H9 (cell line): ENCODE measurements at regions not wholly inside any gene's neighbourhood (a gene's known extent, or its start where the extent isn't known, plus 50 kb on each side); places are given as distances from the start of the nearest gene placed in this dataset.
"Not testable (repeated sequence)": the region's sequence is repeated elsewhere in the genome, so short reads cannot be mapped to it uniquely, and the experiment has no call there.

Source experiments
- DNase-seq: peaks from one replicate; pipeline ENCODE4 v3.0.0-alpha.2; 2017
- H2AFZ ChIP-seq: one replicate; pipeline ENCODE4 v1.6.1; 2013; ENCODE audit warnings: mild to moderate bottlenecking, low read length, control low read depth, moderate library complexity
- H2AK5ac ChIP-seq: 2 replicates; pipeline ENCODE4 v1.6.1; 2013; ENCODE audit warnings: low read length, control low read depth, mixed read lengths; ENCODE audit not compliant: insufficient read length
- H2BK120ac ChIP-seq: one replicate; pipeline ENCODE4 v1.6.1; 2013; ENCODE audit warnings: low read depth, mild to moderate bottlenecking, low read length, control low read depth, inconsistent platforms; ENCODE audit not compliant: poor library complexity, severe bottlenecking
- H2BK12ac ChIP-seq: 2 replicates; pipeline ENCODE4 v1.6.1; 2013; ENCODE audit warnings: low read length, control low read depth, mixed read lengths, low read depth; ENCODE audit not compliant: insufficient read length
- H2BK15ac ChIP-seq: 2 replicates; pipeline ENCODE4 v1.6.1; 2013; ENCODE audit warnings: low read depth, low read length, control low read depth
- H2BK20ac ChIP-seq: one replicate; pipeline ENCODE4 v1.6.1; 2013; ENCODE audit warnings: low read depth, mild to moderate bottlenecking, low read length, control low read depth, inconsistent platforms; ENCODE audit not compliant: poor library complexity, severe bottlenecking
- H2BK5ac ChIP-seq: 2 replicates; pipeline ENCODE4 v1.6.1; 2013; ENCODE audit warnings: low read length, control low read depth, mixed read lengths; ENCODE audit not compliant: insufficient read length
- H3K14ac ChIP-seq: 2 replicates; pipeline ENCODE4 v1.6.1; 2013; ENCODE audit warnings: low read length, control low read depth; ENCODE audit not compliant: insufficient read depth
- H3K18ac ChIP-seq: 2 replicates; pipeline ENCODE4 v1.6.1; 2013; ENCODE audit warnings: low read depth, mild to moderate bottlenecking, mixed read lengths, low read length, control low read depth; ENCODE audit not compliant: insufficient read length
- H3K23ac ChIP-seq: 2 replicates; pipeline ENCODE4 v1.6.1; 2013; ENCODE audit warnings: low read length, control low read depth, mixed read lengths, low read depth; ENCODE audit not compliant: insufficient read length
- H3K23me2 ChIP-seq: 2 replicates; pipeline ENCODE4 v1.6.1; 2013; ENCODE audit warnings: low read depth, mild to moderate bottlenecking, mixed read lengths, low read length, control low read depth; ENCODE audit not compliant: insufficient read length, poor library complexity, severe bottlenecking
- H3K27ac ChIP-seq: 2 replicates; pipeline ENCODE4 v1.5.1; 2013; ENCODE audit warnings: low read length, control low read depth, mixed read lengths, low read depth; ENCODE audit not compliant: insufficient read length
- H3K27me3 ChIP-seq: 2 replicates; pipeline ENCODE4 v1.6.1; 2013; ENCODE audit warnings: low read length, control low read depth, inconsistent platforms; ENCODE audit not compliant: insufficient read depth
- H3K4ac ChIP-seq: 2 replicates; pipeline ENCODE4 v1.6.1; 2013; ENCODE audit warnings: low read depth, mild to moderate bottlenecking, control low read depth, inconsistent platforms, low read length, moderate library complexity
- H3K4me1 ChIP-seq: 2 replicates; pipeline ENCODE4 v1.6.1; 2013; ENCODE audit warnings: low read length, control low read depth, inconsistent platforms; ENCODE audit not compliant: insufficient read depth
- H3K4me2 ChIP-seq: 2 replicates; pipeline ENCODE4 v1.6.1; 2013; ENCODE audit warnings: low read length, control low read depth, mixed read lengths; ENCODE audit not compliant: insufficient read length, insufficient read depth
- H3K56ac ChIP-seq: 2 replicates; pipeline ENCODE4 v1.6.1; 2013; ENCODE audit warnings: low read depth, mild to moderate bottlenecking, mixed read lengths, low read length, control low read depth; ENCODE audit not compliant: insufficient read length
- H3K79me1 ChIP-seq: 2 replicates; pipeline ENCODE4 v1.6.1; 2013; ENCODE audit warnings: low read depth, mild to moderate bottlenecking, moderate library complexity, low read length, control low read depth, inconsistent platforms; ENCODE audit not compliant: insufficient read depth, poor library complexity, severe bottlenecking
- H3K79me2 ChIP-seq: 2 replicates; pipeline ENCODE4 v1.6.1; 2013; ENCODE audit warnings: low read length, control low read depth, inconsistent platforms; ENCODE audit not compliant: insufficient read depth
- H3K9ac ChIP-seq: 2 replicates; pipeline ENCODE4 v1.6.1; 2013; ENCODE audit warnings: low read length, control low read depth, mixed read lengths; ENCODE audit not compliant: insufficient read length; ENCODE audit errors: extremely low read depth
- H3K9me3 ChIP-seq: one replicate; pipeline ENCODE4 v1.6.1; 2013; ENCODE audit warnings: low read depth, low read length, inconsistent platforms; ENCODE audit not compliant: control insufficient read depth
- H3T11ph ChIP-seq: one replicate; pipeline ENCODE4 v1.6.1; 2013; ENCODE audit warnings: mild to moderate bottlenecking, low read length, control low read depth, inconsistent platforms
- H4K20me1 ChIP-seq: one replicate; pipeline ENCODE4 v1.6.1; 2013; ENCODE audit not compliant: control insufficient read depth, insufficient read length, insufficient read depth
- H4K5ac ChIP-seq: 2 replicates; pipeline ENCODE4 v1.6.1; 2013; ENCODE audit warnings: low read depth, mild to moderate bottlenecking, mixed read lengths, low read length, control low read depth; ENCODE audit not compliant: insufficient read length
- H4K8ac ChIP-seq: replicated peaks from 2 replicates; pipeline ENCODE4 v1.6.1; 2013; ENCODE audit warnings: low read length, control low read depth, mixed read lengths, low read depth; ENCODE audit not compliant: insufficient read length
- H4K91ac ChIP-seq: 2 replicates; pipeline ENCODE4 v1.6.1; 2013; ENCODE audit warnings: low read depth, mild to moderate bottlenecking, moderate library complexity, mixed read lengths, low read length, control low read depth; ENCODE audit not compliant: insufficient read length
- H3K27ac Mint-ChIP-seq, 3 experiments: 2 replicates in 2 of 3; 3 replicates in 1 of 3; pipeline ENCODE4 v1.8.0; 2020 to 2021; ENCODE audit warnings: mixed read lengths in 3 of 3, mild to moderate bottlenecking in 1 of 3, moderate library complexity in 1 of 3
- H3K27me3 Mint-ChIP-seq: 2 replicates; pipeline ENCODE4 v1.8.0; 2021; ENCODE audit warnings: low read depth, mild to moderate bottlenecking, moderate library complexity, mixed read lengths
- H3K36me3 Mint-ChIP-seq, 3 experiments: 2 replicates in 2 of 3; 3 replicates in 1 of 3; pipeline ENCODE4 v1.8.0; 2020 to 2021; ENCODE audit warnings: low read depth in 3 of 3, mixed read lengths in 3 of 3; ENCODE audit not compliant: insufficient read depth in 1 of 3
- H3K4me1 Mint-ChIP-seq, 2 experiments: 2 replicates each; pipeline ENCODE4 v1.8.0; 2020; ENCODE audit warnings: mixed read lengths in 2 of 2
- H3K4me3 Mint-ChIP-seq, 2 experiments: 2 replicates in 1 of 2; 3 replicates in 1 of 2; pipeline ENCODE4 v1.8.0; 2020 to 2021; ENCODE audit warnings: mild to moderate bottlenecking in 2 of 2, mixed read lengths in 2 of 2, moderate library complexity in 1 of 2
- H3K9me3 Mint-ChIP-seq, 2 experiments: 2 replicates in 1 of 2; 3 replicates in 1 of 2; pipeline ENCODE4 v1.8.0; 2020; ENCODE audit warnings: mild to moderate bottlenecking in 2 of 2, mixed read lengths in 2 of 2, moderate library complexity in 1 of 2
- CTCF ChIP-seq: fragments of 200-600 bp; sonication (generic); conservative IDR thresholded peaks from 3 replicates; pipeline ENCODE4 v1.8.0; 2021; ENCODE audit warnings: antibody characterized with exemption, mild to moderate bottlenecking
- WGBS: extraction: QIAGEN DNeasy Blood & Tissue Kit; methylation state at CpG from one replicate; pipeline ENCODE4 v1.1.7; 2013; ENCODE audit warnings: missing lambda C conversion rate, low lambda C conversion rate, mixed read lengths; ENCODE audit not compliant: insufficient read length; ENCODE audit errors: extremely low coverage; 5-methylcytosine and 5-hydroxymethylcytosine counted together

DNA sequence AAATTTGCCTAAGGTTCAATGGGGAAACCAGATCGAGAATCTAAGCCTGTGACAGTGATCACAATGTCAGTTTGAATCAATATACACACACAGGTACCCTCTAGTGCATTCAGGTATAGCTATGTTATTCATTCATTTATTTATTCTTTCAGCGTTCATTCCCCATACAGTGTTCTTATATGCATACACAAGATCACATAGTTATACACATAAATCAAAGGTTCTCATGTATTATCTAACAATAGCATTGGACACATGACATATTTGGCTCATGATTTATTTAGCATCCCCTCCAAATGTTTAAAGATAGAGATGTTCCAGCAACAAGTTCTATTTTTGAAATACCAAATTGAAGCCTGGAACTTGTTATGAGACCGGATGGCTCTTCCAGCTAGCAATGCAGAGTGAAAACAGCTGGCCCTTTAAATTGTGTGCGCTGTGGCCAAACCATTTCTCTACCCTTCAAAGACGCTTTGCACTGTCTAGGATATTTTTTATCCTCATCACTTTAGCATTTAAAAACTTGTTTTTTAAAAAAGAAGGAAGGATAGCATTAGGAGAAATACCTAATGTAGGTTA lies 131.0 kb downstream of the ATXN3L start:
- Mint-ChIP-seq H3K27me3 (no peaks in the 10 kb centered on the region; the same call in 1 of the 2 replicates), H3K4me1 (peaks cover 0 to 3% of the 10 kb centered on the region in 2 experiments; a peak in 1 of 4 replicates), H3K27ac (no peak overlapping the region), H3K9me3 (peaks cover 55 to 61% of the 10 kb centered on the region in 2 experiments), H3K4me3 (no peak overlapping the region), H3K36me3 (peaks cover 5 to 8% (median 7%) of the 10 kb centered on the region in 3 experiments; a peak in 3 of 7 replicates)
- H4K8ac ChIP-seq, result no peak overlapping the region
- H2BK20ac ChIP-seq, result no peak overlapping the region
- DNase-seq, result no peak
- H2AFZ ChIP-seq, result no peak overlapping the region
- H3K4me1 ChIP-seq, result no peaks in the 10 kb centered on the region
- H4K91ac ChIP-seq, result no peak overlapping the region
- no peaks in the 10 kb centered on the region for H3K79me1 ChIP-seq
- H3T11ph ChIP-seq, result no peak overlapping the region
- no peak overlapping the region for H3K14ac ChIP-seq
- H3K9me3 ChIP-seq, result no peaks in the 10 kb centered on the region
- no peaks in the 10 kb centered on the region for H3K23me2 ChIP-seq
- no CpG with 5 or more reads among the region's 5 CpGs for WGBS
- no peak overlapping the region for H2BK12ac ChIP-seq
- no peak overlapping the region for H2BK5ac ChIP-seq
- no peak for TF ChIP-seq CTCF
- H3K23ac ChIP-seq, result no peak overlapping the region
- no peak overlapping the region for H3K27ac ChIP-seq
- H3K9ac ChIP-seq, result no peak overlapping the region
- H3K4ac ChIP-seq, result no peak overlapping the region
- no peak overlapping the region for H3K18ac ChIP-seq
- no peaks in the 10 kb centered on the region for H3K27me3 ChIP-seq
- no peak overlapping the region for H2BK15ac ChIP-seq
- no peak overlapping the region for H3K56ac ChIP-seq
- H2BK120ac ChIP-seq, result no peak overlapping the region
- no peak overlapping the region for H3K4me2 ChIP-seq
- no peak overlapping the region for H2AK5ac ChIP-seq
- H3K79me2 ChIP-seq, result no peaks in the 10 kb centered on the region
- no peaks in the 10 kb centered on the region for H4K20me1 ChIP-seq
- no peak overlapping the region for H4K5ac ChIP-seq

DNA sequence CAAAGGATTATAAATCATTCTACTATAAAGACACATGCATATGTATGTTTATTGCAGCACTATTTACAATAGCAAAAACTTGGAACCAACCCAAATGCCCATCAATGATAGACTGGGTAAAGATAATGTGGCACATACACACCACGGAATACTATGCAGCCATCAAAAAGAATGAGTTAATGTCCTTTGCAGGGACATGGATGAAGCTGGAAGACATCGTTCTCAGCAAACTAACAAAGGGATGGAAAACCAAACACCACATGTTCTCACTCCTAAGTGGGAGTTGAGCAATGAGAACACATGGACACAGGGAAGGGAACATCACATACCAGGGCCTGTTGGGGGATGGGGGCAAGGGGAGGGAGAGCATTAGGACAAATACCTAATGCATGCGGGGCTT lies 133.2 kb downstream of the ATXN3L start:
- H4K20me1 ChIP-seq, H3K14ac ChIP-seq, H3K4me3 Mint-ChIP-seq, H3K56ac ChIP-seq, H3K23ac ChIP-seq, H2BK5ac ChIP-seq, H3K4me1 Mint-ChIP-seq, H3K79me2 ChIP-seq, H3K23me2 ChIP-seq, H3K27me3 ChIP-seq, H2BK15ac ChIP-seq, H4K8ac ChIP-seq, H2BK12ac ChIP-seq, H2AK5ac ChIP-seq, H2BK120ac ChIP-seq, H3K27ac ChIP-seq, H3K4me2 ChIP-seq, H3K79me1 ChIP-seq, H4K91ac ChIP-seq, H3K4me1 ChIP-seq, H3K27me3 Mint-ChIP-seq, DNase-seq, H2BK20ac ChIP-seq, H3K27ac Mint-ChIP-seq, H3T11ph ChIP-seq, H4K5ac ChIP-seq, H2AFZ ChIP-seq, H3K4ac ChIP-seq, H3K9me3 ChIP-seq, H3K9ac ChIP-seq, H3K18ac ChIP-seq, H3K36me3 Mint-ChIP-seq: not testable (repeated sequence)
- H3K9me3 Mint-ChIP-seq, result peaks cover 60 to 73% of the 10 kb centered on the region in 2 experiments
- WGBS, result no CpG with 5 or more reads among the region's 3 CpGs
